SIG-M5 (cell line): ENCODE measurements at regions not wholly inside any gene's neighbourhood (a gene's known extent, or its start where the extent isn't known, plus 50 kb on each side); places are given as distances from the start of the nearest gene placed in this dataset.
"Not testable (repeated sequence)": the region's sequence is repeated elsewhere in the genome, so short reads cannot be mapped to it uniquely, and the experiment has no call there.

Experiments
- DNase-seq: peaks from one replicate; lab custom pipeline; 2025; lab: John Stamatoyannopoulos, UW

GRCh38 chr2:173737954-173738575 lies 227.1 kb downstream of the SP3 start:
- not testable (repeated sequence) for DNase-seq

DNA sequence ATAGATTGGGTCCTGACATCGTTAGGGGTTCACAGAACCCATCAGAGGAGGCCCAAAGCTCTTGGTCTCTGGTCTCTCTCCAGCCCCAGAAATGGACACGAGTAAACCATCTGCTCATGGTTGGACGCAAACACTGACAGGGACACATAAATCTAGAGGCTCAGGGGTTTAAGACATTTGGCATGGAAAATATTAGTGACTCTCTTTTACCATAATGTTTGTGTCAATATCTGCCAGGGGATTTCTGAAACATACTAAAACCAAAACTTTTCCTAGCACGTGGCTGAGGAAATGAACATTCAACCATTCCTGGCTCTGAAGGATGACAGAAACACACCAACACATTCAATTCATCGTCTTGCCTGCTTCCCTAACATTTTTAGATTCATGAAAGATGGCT lies 226.2 kb downstream of the SP3 start:
- DNase-seq: no peak

GRCh38 chr2:173740639-173741038 lies 224.5 kb downstream of the SP3 start:
- no peak for DNase-seq

DNA sequence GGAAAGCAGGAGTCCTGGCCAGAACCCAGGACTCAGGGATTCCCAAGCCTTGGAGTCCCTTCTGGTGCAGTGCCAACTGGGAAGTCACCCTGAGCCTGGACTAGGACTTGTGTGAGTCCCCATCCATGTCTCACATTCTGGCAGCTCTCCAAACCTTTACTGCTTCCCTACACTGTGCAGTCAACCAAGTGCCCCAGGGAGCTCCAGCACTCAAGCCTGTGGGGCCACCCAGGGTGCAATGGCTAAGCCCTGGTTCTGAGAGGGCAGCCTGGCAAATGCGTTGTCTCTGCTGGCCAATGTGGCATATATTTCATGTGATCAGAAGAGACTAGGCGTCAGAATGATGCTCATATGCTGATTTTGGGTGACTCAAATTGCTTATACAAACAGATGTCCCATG lies 223.4 kb downstream of the SP3 start:
- DNase-seq: no peak

DNA sequence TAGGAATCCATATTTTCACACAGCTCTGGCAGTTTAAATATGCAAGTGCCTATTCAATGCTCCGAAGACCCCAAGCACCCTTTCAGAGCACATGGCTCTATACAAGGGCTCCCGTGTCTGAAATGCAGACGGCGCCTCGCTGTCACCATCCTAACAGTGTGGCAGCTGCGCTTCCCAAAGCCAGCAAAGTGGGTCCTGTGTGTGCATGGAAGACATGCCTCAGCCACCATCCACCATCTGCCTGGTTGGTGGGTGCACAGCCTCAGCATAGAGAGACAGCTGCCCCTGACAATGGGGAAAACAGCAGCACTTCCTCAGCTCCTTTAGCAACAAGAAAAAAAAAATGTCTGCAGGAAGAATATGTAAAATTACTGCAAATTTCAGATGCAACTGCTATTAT lies 218.1 kb downstream of the SP3 start:
- DNase-seq: no peak

- DNase-seq: no peak
Measured at GRCh38 chr2:173749315-173749714, 215.9 kb downstream of the SP3 start.

DNA sequence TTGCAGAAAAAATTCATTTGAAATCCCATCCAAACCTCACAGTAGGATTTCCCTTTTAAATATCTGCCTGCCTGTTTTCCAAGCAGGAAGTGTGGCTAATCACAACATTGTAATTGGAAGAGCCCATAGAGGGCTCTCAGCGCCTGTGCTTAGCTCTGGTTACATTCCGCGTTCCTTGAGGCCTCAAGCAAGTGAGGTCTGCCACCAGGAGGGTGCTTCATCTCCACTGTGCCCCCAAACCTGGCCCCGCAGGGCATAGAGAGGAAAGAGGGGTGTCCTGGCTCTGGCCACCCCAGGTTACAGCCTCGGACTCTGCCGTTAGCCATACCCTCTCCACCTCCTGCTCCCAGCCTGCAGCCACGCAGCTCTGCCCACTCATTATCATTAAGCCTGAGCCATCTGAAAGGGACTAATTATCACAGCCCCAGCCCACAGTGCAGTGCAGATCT lies 214.8 kb downstream of the SP3 start:
- no peak for DNase-seq

- DNase-seq: no peak
Measured at GRCh38 chr2:173750831-173751230, 214.3 kb downstream of the SP3 start.

GRCh38 chr2:173751245-173751975 lies 213.8 kb downstream of the SP3 start:
- DNase-seq: no peak

GRCh38 chr2:173752152-173752551 lies 213.0 kb downstream of the SP3 start:
- no peak for DNase-seq

- no peak for DNase-seq
Measured at GRCh38 chr2:173753441-173753840, 211.7 kb downstream of the SP3 start.

DNA sequence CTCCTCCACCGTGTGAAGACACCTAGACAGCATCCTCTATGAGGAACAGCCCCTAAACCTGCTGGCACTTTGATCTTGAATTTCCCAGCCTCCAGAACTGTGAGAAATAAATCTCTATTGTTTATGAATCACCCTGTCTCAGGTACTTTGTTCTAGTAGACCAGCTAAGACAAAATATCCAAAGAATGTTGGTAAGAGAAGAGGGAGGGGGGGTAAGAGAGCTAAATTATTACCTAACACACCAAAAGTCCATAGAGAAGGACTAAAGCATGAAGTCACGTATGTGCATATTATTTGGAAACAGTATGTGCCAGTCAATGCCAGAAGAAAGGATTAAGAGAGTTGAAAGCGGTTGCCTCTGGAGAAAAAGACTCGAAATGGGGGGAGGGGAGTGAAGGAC lies 211.0 kb downstream of the SP3 start:
- no peak for DNase-seq

DNA sequence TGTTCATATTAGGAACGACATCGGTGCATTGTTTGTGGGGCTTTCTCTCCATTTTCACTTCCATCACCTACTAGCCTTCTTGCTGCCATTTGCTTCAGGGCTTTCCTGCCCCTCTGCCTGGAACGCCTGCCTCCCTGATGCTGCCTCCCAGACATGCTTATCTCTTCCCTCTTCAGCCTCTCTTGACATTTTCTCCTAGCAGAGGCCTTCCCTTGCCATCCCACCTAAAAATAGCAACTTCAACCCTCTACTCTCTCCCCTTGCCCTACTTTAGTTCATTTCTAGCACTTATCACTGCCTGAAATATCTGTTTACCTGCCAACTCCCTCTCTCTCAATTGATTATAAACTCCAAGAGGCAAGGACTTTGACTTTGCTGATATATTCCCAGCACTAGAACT lies 210.3 kb downstream of the SP3 start:
- DNase-seq: no peak

DNA sequence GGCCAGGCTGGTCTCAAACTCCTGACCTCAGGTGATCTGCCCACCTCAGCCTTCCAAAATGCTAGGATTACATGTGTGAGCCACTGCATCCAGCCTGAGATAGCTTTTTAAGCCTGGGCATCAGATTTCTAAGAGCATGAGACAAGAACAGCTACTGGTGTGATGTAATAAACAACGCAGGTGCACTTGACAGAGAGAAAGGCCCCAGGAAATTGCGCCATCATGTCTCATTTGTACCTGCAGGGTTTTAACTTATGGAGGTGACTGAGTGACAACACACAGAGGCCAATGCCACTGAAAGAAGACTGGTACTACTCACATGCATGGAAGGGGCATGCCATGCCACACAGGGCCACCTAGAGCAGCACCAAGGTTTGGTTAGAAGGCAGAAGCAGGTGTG lies 209.4 kb downstream of the SP3 start:
- DNase-seq: no peak

- no peak for DNase-seq
Measured at GRCh38 chr2:173759959-173760358, 205.2 kb downstream of the SP3 start.

GRCh38 chr2:173760553-173760952 lies 204.6 kb downstream of the SP3 start:
- DNase-seq: no peak

GRCh38 chr2:173761603-173762119 lies 203.5 kb downstream of the SP3 start:
- DNase-seq: no peak

- no peak for DNase-seq
Measured at GRCh38 chr2:173762221-173762620, 203.0 kb downstream of the SP3 start.

DNA sequence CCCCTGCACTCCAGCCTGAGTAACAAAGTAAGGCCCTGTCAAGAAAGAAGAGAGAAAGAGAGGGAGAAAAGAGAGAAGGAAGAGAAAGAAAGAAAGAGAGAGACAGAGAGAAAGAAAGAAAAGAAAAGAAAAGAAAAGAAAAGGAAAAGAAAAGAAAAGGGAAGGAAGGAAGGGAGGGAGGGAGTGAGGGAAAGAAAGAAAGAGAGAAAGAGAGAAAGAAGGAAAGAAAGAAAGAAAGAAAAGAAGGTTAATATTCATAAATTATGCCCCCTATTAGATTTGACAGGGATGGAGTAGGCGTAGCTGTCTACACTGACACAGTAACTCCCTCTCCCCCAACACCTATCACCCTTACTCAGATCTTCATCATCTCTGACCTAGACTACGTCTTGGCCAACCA lies 202.3 kb downstream of the SP3 start:
- no peak for DNase-seq

DNA sequence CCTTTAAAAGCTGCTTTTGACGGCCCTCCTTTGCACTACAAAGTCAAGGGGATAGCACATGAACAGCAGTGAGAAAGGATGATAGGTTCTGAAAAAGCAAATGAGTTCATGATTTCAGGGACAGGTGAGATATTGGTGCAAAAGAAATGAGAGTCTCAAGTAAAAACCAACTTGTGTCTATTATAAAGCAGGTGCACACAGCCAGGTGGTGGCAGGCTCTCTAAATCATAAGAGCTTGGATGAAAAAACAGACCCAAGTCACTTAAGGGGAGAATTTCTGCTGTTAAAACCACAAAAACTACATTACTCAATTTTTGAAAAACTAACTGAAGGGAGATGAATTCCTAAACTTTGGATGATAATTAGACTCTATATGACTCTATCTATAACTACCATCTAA lies 201.5 kb downstream of the SP3 start:
- DNase-seq: no peak

GRCh38 chr2:173764094-173764493 lies 201.1 kb downstream of the SP3 start:
- no peak for DNase-seq

DNA sequence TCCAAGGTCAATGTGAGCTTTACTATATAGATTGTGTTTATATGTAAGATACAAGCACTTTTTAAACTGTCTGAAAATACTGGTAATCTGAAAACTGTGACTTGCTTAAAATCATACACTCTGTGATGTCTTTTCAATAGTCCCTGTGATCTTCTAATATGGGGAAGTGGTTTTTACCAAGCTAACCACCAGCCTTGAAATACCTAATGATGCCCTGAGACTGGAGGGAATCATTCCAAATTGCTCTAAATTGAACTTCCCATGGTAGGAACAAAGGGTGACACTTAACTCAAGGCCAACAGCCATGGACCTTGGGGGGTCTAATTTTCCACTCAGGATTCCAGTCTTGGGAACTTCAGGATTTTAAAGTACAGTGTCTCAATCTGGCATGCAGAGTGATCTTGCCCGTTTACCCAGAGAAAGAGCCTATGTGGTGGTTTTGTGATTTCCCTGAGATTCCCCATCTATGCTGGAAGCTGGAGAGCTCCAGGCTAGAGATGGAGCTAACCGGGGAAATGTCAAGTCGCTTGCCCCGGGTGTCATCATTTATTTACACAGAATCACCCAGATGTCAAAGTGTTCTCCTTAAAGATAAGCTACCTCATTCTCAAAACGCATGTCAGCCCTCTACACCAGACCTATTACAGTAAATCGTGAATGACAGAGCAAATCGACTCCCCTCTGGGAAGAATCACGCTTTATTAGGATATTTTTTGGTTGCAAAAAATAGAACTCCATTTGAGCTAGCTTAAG lies 198.5 kb downstream of the SP3 start:
- DNase-seq: no peak
